ENCODE measurements at regions not wholly inside any gene's neighbourhood (a gene's known extent, or its start where the extent isn't known, plus 50 kb on each side); places are given as distances from the start of the nearest gene placed in this dataset.

- H3K4me3 ChIP-seq (ENCODE audit: low read depth, low read length): no peak overlapping the region
- no peak for DNase-seq (ENCODE audit: low read depth)
- TF ChIP-seq CTCF (conservative IDR thresholded peaks at IDR 0.05; ENCODE audit: low read depth, low read length): no peak
These were observed 379.4 kb downstream of the ALG10 start for GRCh38 chr12:34401659-34402227.

DNA sequence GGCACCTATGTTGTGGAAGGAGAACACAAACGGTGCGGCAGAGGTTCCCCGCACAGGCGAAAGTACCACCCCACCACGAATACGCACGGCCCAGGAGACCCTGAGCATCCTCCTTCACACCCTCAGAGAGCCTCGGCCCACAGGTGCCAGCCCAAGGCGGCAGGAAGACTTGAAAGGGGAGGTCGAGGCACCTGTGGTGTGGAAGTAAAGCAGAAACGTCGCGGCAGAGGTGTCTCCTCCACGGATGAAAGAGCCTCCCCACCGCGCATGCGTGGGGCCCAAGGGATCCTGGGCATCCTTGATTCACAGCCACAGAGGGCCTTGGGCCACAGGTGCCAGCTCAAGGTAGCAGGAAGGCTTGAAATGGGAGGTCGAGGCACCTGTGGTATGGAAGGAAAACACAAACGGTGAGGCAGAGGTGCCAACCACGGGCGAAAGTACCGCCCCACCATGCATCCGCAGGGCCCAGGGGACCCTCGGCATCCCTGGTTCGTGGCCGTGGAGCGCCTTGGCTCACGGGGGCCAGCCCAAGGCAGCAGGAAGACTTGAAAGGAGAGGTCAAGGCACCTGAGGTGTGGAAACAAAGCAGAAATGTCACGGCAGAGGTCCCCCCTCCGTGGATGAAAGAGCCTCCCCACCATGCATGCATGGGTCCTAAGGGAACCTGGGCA, 380.1 kb downstream of the ALG10 start:
- H3K4me3 ChIP-seq (ENCODE audit: low read depth, low read length): no peak overlapping the region
- no peak for TF ChIP-seq CTCF (conservative IDR thresholded peaks at IDR 0.05; ENCODE audit: low read depth, low read length)
- DNase-seq (ENCODE audit: low read depth): no peak

DNA sequence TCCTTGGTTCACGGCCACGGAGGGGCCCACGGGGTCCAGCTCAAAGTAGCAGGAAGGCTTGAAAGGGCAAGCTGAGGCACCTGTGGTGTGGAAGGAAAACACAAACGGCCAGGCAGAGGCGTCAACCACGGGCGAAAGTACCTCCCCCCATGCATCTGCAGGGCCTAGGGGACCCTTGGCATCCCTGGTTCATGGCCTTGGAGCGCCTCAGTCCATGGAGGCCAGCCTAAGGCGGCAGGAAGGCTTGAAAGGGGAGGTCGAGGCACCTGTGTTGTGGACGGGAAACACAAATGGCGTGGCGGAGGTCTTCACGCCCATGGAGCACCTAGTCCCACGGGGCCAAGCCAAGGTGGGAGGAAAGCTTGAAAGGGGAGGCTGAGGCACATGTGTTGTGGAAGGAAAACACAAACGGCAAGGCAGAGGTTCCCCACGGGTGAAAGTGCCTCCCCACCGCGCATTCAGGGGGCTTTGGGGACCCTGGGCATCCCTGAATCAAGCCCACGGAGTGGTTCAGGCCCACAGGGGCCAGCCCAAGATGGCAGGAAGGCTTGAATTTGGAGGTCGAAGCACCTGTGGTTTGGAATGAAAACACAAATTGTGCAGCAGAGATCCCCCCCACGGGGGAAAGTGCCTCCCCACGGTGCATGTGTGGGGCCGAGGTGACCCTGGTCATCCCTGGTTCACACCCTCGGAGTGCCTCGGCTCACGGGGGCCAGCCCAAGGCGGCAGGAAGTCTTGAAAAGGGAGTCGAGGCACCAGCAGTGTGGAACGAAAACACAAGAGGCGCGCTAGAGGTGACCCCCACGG, 380.8 kb downstream of the ALG10 start:
- DNase-seq (ENCODE audit: low read depth): no peak
- H3K4me3 ChIP-seq (ENCODE audit: low read depth, low read length): no peak overlapping the region
- TF ChIP-seq CTCF (conservative IDR thresholded peaks at IDR 0.05; ENCODE audit: low read depth, low read length): no peak

DNA sequence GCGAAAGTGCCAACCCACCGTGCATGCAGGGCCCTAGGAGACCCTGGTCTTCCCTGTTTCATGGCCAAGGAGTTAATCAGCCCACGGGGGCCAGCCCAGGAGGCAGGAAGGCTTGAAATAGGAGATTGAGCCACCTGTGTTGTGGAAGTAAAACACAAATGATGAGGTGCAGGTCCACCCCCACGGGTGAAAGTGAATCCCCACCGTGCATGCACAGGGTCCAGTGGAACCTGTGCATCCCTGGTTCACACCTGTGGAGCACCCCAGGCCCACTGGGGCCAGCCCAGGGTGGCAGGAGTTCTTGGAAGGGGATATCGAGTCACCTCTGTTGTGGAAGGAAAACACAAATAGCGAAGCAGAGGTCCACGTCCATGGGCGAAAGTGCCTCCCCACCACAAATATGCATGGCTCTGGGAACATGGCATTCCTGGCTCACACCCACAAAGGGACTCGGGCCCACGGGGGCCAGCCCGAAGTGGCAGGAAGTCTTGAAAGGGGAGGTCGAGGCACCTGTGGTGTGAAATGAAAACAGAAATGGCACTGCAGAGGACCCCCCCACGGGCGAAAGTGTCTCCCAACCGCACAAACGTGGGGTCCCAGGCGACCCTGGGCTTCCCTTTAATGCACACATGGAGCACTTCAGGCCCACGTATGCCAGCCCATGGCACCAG, 381.5 kb downstream of the ALG10 start:
- no peak for TF ChIP-seq CTCF (conservative IDR thresholded peaks at IDR 0.05; ENCODE audit: low read depth, low read length)
- H3K4me3 ChIP-seq (ENCODE audit: low read depth, low read length): no peak overlapping the region
- no peak for DNase-seq (ENCODE audit: low read depth)

DNA sequence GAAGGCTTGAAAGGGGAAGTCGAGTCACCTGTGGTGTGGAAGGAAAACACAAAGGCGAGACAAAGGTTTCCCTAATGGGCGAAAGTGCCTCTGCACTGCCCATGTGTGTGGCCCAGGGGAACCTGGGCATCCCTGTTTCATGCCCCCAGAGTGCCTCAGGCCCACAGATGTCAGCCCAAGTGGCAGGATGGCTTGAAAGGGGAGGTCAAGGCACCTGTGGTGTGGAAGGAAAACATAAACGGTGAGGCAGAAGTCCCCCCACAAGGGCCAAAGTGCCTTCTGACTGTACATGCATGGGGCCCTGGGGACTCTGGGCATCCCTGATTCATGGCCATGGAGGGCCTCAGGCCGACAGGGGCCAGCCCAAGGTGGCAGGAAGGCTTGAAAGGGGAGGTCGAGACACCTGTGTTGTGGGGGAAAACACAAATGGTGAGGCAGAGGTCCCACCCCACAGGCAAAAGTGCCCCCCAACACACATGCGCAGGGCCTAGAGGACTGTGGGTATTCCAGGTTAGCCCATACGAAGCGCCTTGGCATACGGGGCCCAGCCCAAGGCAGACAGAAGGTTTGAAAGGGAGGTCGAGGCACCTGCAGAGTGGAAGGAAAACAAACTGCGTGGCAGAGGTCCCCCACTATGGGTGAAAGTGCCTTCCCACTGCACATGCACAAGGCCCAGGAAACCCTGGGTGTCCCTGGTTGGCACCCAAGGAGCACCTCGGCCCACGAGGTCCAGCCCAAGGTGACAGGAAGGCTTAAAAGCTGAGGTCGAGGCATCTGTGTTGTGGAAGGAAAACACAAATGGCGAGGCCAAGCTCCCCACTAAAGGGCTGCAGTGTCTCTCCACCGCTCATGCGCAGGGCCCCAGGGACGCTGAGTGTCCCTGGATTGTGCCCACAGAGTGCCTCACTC, 382.3 kb downstream of the ALG10 start:
- no peak for DNase-seq (ENCODE audit: low read depth)
- TF ChIP-seq CTCF (conservative IDR thresholded peaks at IDR 0.05; ENCODE audit: low read depth, low read length): no peak
- H3K4me3 ChIP-seq (ENCODE audit: low read depth, low read length): no peak overlapping the region
